SK-N-SH treated with all-trans-retinoic acid at 6 μM for 48 hours (cell line): ENCODE measurements at regions not wholly inside any gene's neighbourhood (a gene's known extent, or its start where the extent isn't known, plus 50 kb on each side); places are given as distances from the start of the nearest gene placed in this dataset.
"Not testable (repeated sequence)": the region's sequence is repeated elsewhere in the genome, so short reads cannot be mapped to it uniquely, and the experiment has no call there.

Experiments
- ATAC-seq: fragments of 200-7000 bp; cut with Tn5 transposase; 3 replicates; pipeline ENCODE4 v1.9.1; 2020; ENCODE audit warnings: mild to moderate bottlenecking, moderate library complexity
- BACH2 ChIP-seq: fragments of 250-450 bp; sonication (Bioruptor Pico); IDR thresholded peaks from 2 replicates; pipeline ENCODE4 v1.9.0; 2021; ENCODE audit warnings: mild to moderate bottlenecking, borderline replicate concordance
- CSDC2 ChIP-seq: fragments of 250-450 bp; sonication (Bioruptor Pico); IDR thresholded peaks from 2 replicates; pipeline ENCODE4 v1.5.0; 2020; ENCODE audit warnings: mild to moderate bottlenecking, moderate library complexity
- ESRRG ChIP-seq: fragments of 250-450 bp; sonication (Bioruptor Pico); IDR thresholded peaks from 2 replicates; pipeline ENCODE4 v1.6.1; 2021; ENCODE audit warnings: mild to moderate bottlenecking
- GLIS3 ChIP-seq: fragments of 250-450 bp; sonication (Bioruptor Pico); IDR thresholded peaks from 2 replicates; pipeline ENCODE4 v1.5.0; 2020; ENCODE audit warnings: mild to moderate bottlenecking, moderate library complexity
- ISL1 ChIP-seq: fragments of 250-450 bp; sonication (Bioruptor Pico); IDR thresholded peaks from 2 replicates; pipeline ENCODE4 v2.1.2; 2022; ENCODE audit warnings: mild to moderate bottlenecking, moderate library complexity
- OSR1 ChIP-seq: fragments of 250-450 bp; sonication (Bioruptor Pico); IDR thresholded peaks from 2 replicates; pipeline ENCODE4 v1.8.0; 2022; ENCODE audit warnings: moderate library complexity, mild to moderate bottlenecking, inconsistent platforms
- POU6F1 ChIP-seq: fragments of 250-450 bp; sonication (Bioruptor Pico); IDR thresholded peaks from 2 replicates; pipeline ENCODE4 v1.8.0; 2021; ENCODE audit warnings: low read depth, mild to moderate bottlenecking, moderate library complexity, borderline replicate concordance
- PPARA ChIP-seq: fragments of 250-450 bp; sonication (Bioruptor Pico); IDR thresholded peaks from 2 replicates; pipeline ENCODE4 v1.5.0; 2020; ENCODE audit warnings: mild to moderate bottlenecking, borderline replicate concordance
- RARB ChIP-seq: fragments of 250-450 bp; sonication (Bioruptor Pico); IDR thresholded peaks from 2 replicates; pipeline ENCODE4 v1.8.0; 2021; ENCODE audit warnings: mild to moderate bottlenecking, moderate library complexity
- SNAI2 ChIP-seq: fragments of 250-450 bp; sonication (Bioruptor Pico); IDR thresholded peaks from 2 replicates; pipeline ENCODE4 v1.5.0; 2020; ENCODE audit warnings: mild to moderate bottlenecking, moderate library complexity
- TOX ChIP-seq: fragments of 250-450 bp; sonication (Bioruptor Pico); IDR thresholded peaks from 2 replicates; pipeline ENCODE4 v1.8.0; 2021; ENCODE audit warnings: mild to moderate bottlenecking, moderate library complexity, borderline replicate concordance
- ZC3H10 ChIP-seq: fragments of 250-450 bp; sonication (Bioruptor Pico); IDR thresholded peaks from 2 replicates; pipeline ENCODE4 v1.5.1; 2021; ENCODE audit warnings: mild to moderate bottlenecking, moderate library complexity
- ZFP3 ChIP-seq: fragments of 250-450 bp; sonication (Bioruptor Pico); IDR thresholded peaks from 2 replicates; pipeline ENCODE4 v1.5.0; 2020; ENCODE audit warnings: mild to moderate bottlenecking, moderate library complexity
- ZFP30 ChIP-seq: fragments of 450-650 bp; formaldehyde crosslinking; IDR thresholded peaks from 2 replicates; pipeline ENCODE4 v1.5.0; 2022; ENCODE audit warnings: mild to moderate bottlenecking, moderate library complexity
- ZNF565 ChIP-seq: fragments of 450-650 bp; formaldehyde crosslinking; conservative IDR thresholded peaks from 2 replicates; pipeline ENCODE4 v1.5.0; 2020; ENCODE audit warnings: low read depth, mild to moderate bottlenecking, moderate library complexity
- ZNF70 ChIP-seq: fragments of 450-650 bp; formaldehyde crosslinking; IDR thresholded peaks from 2 replicates; pipeline ENCODE4 v1.5.0; 2020; ENCODE audit warnings: mild to moderate bottlenecking, moderate library complexity
- ZNF8 ChIP-seq: fragments of 450-650 bp; formaldehyde crosslinking; IDR thresholded peaks from 2 replicates; pipeline ENCODE4 v1.5.0; 2020; ENCODE audit warnings: mild to moderate bottlenecking, moderate library complexity
- TF ChIP-seq, protein P1 (sequence below): fragments of 250-450 bp; sonication (Bioruptor Pico); IDR thresholded peaks from 2 replicates; pipeline ENCODE4 v1.5.0; 2020; ENCODE audit warnings: mild to moderate bottlenecking, moderate library complexity
- TF ChIP-seq, protein P2 (sequence below): fragments of 250-450 bp; sonication (Bioruptor Pico); IDR thresholded peaks from 2 replicates; pipeline ENCODE4 v1.5.1; 2020; ENCODE audit warnings: low read depth, mild to moderate bottlenecking, moderate library complexity
- TF ChIP-seq, protein P3 (sequence below): fragments of 250-450 bp; sonication (Bioruptor Pico); IDR thresholded peaks from 2 replicates; pipeline ENCODE4 v1.5.1; 2021; ENCODE audit warnings: mild to moderate bottlenecking, moderate library complexity

DNA sequence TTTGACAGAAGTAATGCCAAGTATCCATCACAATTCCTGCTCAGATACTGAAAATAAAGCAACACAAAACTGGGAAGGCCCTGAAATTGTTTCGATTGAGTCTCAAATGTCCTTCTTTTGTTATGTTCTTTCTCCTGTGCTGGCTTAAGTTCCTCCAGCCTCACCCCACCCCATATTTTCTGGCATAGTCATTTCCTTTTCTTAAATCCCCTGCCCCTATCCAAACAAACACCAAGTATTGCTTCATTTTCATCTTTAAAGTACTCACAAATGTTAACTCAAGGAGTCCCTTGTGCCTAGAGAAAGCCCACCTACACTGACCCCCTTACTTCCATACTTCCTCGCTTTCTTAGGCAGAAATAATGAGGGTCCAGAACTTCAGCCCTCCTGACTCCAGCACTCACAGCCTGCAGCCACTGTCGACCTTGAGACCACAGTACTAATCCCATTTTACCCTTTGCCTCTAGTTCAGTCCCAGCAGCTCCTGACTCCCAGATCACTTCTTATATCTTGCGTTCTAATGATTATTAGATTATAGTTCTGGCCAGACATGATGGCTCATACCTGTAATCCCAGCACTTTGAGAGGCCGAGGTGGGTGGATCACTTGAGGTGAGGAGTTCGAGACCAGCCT lies 73.2 kb upstream of the ST8SIA6 start:
- no peak for TF ChIP-seq ZFP3 (CRISPR knock-in tag)
- no peak for TF ChIP-seq OSR1 (CRISPR knock-in tag)
- TF ChIP-seq BACH2 (CRISPR knock-in tag): no peak
- TF ChIP-seq ZC3H10: no peak
- TF ChIP-seq, protein P1, sequence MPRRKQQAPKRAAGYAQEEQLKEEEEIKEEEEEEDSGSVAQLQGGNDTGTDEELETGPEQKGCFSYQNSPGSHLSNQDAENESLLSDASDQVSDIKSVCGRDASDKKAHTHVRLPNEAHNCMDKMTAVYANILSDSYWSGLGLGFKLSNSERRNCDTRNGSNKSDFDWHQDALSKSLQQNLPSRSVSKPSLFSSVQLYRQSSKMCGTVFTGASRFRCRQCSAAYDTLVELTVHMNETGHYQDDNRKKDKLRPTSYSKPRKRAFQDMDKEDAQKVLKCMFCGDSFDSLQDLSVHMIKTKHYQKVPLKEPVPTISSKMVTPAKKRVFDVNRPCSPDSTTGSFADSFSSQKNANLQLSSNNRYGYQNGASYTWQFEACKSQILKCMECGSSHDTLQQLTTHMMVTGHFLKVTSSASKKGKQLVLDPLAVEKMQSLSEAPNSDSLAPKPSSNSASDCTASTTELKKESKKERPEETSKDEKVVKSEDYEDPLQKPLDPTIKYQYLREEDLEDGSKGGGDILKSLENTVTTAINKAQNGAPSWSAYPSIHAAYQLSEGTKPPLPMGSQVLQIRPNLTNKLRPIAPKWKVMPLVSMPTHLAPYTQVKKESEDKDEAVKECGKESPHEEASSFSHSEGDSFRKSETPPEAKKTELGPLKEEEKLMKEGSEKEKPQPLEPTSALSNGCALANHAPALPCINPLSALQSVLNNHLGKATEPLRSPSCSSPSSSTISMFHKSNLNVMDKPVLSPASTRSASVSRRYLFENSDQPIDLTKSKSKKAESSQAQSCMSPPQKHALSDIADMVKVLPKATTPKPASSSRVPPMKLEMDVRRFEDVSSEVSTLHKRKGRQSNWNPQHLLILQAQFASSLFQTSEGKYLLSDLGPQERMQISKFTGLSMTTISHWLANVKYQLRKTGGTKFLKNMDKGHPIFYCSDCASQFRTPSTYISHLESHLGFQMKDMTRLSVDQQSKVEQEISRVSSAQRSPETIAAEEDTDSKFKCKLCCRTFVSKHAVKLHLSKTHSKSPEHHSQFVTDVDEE (CRISPR knock-in tag): no peak
- TF ChIP-seq ESRRG (CRISPR knock-in tag): no peak
- no peak for TF ChIP-seq TOX (CRISPR knock-in tag)
- no peak for TF ChIP-seq ZNF70 (CRISPR knock-in tag)
- no peak for TF ChIP-seq POU6F1 (CRISPR knock-in tag)
- TF ChIP-seq ZNF8 (CRISPR knock-in tag): no peak
- no peak for TF ChIP-seq PPARA
- TF ChIP-seq, protein P2, sequence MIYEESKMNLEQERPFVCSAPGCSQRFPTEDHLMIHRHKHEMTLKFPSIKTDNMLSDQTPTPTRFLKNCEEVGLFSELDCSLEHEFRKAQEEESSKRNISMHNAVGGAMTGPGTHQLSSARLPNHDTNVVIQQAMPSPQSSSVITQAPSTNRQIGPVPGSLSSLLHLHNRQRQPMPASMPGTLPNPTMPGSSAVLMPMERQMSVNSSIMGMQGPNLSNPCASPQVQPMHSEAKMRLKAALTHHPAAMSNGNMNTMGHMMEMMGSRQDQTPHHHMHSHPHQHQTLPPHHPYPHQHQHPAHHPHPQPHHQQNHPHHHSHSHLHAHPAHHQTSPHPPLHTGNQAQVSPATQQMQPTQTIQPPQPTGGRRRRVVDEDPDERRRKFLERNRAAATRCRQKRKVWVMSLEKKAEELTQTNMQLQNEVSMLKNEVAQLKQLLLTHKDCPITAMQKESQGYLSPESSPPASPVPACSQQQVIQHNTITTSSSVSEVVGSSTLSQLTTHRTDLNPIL (CRISPR knock-in tag): no peak
- ATAC-seq: no peak

GRCh38 chr10:17526571-17526970 lies 72.2 kb upstream of the ST8SIA6 start:
- not testable (repeated sequence) for ATAC-seq

- TF ChIP-seq, protein P1 (CRISPR knock-in tag): no peak
- TF ChIP-seq, protein P2 (CRISPR knock-in tag): no peak
- TF ChIP-seq RARB (no peak), SNAI2 (CRISPR knock-in tag) (no peak), GLIS3 (CRISPR knock-in tag) (no peak), ESRRG (CRISPR knock-in tag) (no peak), OSR1 (CRISPR knock-in tag) (no peak), ZNF70 (CRISPR knock-in tag) (no peak)
- no peak for ATAC-seq
Measured at GRCh38 chr10:17523917-17524316, 69.5 kb upstream of the ST8SIA6 start.

DNA sequence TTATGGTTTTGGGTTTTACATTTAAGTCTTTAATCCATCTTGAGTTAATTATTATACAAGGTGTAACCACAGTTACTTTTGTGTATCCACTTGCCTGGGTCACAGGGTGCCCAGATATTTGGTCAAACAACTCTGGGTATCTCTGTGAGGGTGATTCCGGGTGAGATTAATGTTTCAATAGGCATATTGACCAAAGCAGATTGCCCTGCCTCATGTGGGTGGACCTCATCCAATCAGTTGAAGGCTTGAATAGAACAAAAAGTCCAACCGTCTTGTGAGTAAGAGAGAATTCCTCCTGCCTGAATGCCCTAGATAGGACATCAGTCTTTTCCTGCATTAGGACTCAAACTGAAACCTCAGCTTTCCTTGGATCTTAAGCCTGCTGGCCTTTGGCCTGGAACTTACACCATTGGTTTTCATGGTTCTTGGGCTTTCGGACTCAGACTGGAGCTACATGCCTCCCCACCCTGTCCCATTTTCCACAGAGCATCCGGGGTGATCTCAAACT lies 68.9 kb upstream of the ST8SIA6 start:
- ATAC-seq: no peak
- TF ChIP-seq, protein P3, sequence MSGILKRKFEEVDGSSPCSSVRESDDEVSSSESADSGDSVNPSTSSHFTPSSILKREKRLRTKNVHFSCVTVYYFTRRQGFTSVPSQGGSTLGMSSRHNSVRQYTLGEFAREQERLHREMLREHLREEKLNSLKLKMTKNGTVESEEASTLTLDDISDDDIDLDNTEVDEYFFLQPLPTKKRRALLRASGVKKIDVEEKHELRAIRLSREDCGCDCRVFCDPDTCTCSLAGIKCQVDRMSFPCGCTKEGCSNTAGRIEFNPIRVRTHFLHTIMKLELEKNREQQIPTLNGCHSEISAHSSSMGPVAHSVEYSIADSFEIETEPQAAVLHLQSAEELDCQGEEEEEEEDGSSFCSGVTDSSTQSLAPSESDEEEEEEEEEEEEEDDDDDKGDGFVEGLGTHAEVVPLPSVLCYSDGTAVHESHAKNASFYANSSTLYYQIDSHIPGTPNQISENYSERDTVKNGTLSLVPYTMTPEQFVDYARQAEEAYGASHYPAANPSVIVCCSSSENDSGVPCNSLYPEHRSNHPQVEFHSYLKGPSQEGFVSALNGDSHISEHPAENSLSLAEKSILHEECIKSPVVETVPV (CRISPR knock-in tag): no peak
- TF ChIP-seq PPARA (no peak), CSDC2 (CRISPR knock-in tag) (no peak), ZNF565 (CRISPR knock-in tag) (no peak), ISL1 (CRISPR knock-in tag) (no peak), BACH2 (CRISPR knock-in tag) (no peak), ZC3H10 (no peak), OSR1 (CRISPR knock-in tag) (no peak), ZFP30 (no peak), ESRRG (CRISPR knock-in tag) (no peak), SNAI2 (CRISPR knock-in tag) (no peak), ZFP3 (CRISPR knock-in tag) (no peak)
- TF ChIP-seq, protein P2 (CRISPR knock-in tag): no peak
